ENCODE measurements at regions not wholly inside any gene's neighbourhood (a gene's known extent, or its start where the extent isn't known, plus 50 kb on each side); places are given as distances from the start of the nearest gene placed in this dataset.
"Not testable (repeated sequence)": the region's sequence is repeated elsewhere in the genome, so short reads cannot be mapped to it uniquely, and the experiment has no call there.

DNA sequence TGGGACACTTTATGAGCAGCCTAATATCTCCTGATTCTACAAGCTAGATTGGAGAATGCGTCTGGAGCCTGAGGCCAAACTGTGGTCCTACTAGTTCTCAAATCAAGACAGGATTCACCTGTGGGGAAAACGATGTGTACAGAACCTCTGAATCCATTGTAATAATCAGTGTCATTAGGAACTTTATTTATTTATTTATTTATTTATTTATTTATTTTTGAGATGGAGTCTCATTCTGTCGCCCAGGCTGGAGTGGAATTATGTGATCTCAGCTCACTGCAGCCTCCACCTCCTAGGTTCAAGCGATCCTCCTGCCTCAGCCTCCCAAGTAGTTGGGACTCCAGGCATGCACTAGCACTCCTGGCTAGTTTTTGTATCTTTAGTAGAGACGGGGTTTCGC is 52.6 kb upstream of the KIF26B start:
- not testable (repeated sequence) for DNase-seq

DNA sequence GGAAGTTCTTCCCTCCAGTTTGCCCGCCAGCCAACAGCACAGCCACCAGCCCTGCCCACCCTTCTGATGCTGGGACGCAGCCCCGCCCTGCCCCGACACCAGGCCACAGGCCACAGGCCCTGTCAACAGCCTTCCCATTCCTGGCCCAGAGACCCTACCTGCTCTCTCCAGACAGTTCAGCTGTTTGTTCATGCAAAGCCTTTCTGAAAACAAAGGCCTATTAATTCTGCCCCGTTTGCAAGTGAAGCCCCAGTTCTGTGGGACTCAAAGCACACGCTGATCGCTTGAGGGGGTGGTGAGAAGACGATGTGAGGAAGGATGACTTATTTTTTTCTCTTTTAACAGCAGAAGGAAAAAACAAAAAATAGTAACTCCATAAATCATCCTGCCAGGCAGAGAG is 55.4 kb upstream of the KIF26B start:
- DNase-seq, result no peak

DNA sequence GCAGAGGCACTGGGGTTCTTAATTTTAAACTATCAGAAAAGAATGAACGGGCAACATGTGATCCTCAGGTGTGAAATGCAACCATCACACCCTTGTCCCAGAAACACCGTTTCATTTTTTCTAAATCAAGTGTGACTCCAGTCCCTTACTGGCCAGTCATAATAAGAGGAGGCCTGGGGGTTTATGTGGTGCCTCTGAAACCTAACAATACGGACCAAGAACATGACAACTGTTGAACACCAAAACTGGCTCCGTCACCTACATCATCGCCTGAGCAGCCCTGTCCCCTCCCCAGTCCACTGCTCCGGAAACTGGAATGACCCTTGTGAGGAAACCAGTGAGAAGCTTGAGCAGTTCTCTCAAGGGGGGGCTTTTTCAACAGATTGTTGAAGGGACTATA is 55.9 kb upstream of the KIF26B start:
- no peak for DNase-seq

GRCh38 chr1:245096311-245097066 is 58.3 kb upstream of the KIF26B start:
- no peak for DNase-seq

DNA sequence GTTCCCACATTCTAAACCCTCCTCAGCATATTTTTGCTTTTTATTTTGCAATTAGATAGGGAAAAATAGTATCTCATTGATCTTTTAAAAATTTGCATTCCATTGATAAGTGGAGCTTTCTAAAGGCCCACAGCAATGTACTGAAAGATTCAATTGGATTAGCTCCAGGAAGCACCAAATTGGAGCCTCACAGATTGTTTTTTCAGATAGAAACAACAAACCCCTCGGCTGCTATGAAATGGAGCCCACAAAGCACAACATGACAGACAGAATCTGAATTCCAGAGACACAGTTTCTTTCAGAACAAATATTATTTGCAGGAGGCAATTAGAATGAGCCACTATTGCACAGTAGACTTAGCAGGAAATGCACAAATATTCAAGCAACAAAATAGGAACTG is 58.9 kb upstream of the KIF26B start:
- no peak for DNase-seq

- DNase-seq, result no peak
These were observed 59.8 kb upstream of the KIF26B start for GRCh38 chr1:245094954-245095353.

DNA sequence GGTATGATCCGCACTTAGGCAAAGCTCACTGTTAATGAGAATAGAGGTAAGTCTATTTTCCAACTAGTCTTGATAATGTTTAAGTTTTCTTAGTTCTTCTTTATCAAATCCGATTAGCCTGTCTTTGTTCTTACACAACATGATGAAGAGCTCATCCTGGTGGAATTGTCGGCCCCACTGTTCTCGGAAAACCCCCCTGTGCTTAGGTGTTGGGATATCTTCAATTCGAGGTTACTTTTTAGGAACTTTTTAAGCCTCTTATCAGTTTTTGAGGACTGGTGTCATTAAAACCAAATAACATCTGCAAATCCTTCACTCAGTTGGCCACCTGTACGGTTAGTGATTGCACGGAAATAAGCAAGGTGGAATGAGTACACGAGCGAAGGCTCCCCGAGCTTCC is 60.7 kb upstream of the KIF26B start:
- no peak for DNase-seq

DNA sequence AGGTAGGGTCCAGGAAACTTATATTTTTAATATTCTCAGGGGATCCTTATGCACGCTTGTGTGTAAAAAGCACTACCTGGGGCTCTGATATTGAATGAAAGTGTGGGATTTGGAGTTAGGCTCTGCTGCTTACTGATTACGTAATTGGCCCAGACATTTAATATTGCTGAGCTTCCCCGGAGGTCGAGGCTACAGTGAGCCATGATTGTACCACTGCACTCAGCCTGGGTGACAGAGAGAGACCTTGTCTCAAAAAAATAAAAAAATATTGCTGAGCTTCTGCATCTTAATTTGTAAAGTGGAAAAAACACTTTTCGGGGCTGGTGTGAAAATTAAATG is 62.2 kb upstream of the KIF26B start:
- no peak for DNase-seq

DNA sequence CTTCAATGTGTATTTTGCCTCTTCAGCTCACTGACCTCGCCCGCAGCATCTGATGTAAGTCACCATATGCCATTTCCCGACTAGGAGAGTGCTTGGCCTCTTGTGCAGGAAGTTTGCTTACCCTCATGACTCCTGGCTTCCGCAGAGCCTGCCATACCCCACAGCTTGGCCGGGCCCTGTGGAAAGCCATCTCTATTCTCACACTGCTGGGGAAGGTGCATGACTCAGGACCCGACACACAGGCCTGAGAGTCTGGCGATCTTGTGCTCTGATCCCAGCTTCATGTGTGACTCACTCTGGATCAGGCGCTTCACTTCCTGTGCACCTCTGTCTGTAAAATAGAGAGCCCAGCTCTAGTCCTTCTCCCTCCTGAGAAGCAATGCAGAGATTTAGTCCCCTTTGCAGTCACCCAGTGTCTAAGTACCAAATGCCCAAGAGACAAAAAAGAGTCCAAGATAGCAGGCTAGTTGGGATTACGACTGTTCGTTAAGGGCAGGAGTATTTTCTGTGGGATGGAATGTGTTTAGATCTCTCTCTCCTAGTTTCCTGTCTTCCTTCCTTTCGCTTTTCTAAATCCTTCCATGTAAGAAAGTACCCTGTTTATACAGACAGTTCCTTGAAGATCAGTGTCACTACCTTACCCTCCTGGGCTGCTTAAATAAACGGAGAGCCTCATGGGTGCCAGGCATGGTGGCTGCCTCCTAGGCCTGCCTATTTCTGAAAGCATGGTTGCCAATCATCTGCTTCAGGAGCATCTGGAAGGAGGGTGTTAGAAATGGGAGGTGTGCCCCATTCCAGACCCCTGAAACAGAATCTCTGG is 62.8 kb upstream of the KIF26B start:
- DNase-seq, result peak; percentile 7

- DNase-seq, result no peak
These were observed 63.6 kb upstream of the KIF26B start for GRCh38 chr1:245091171-245091621.

GRCh38 chr1:245090491-245091090 is 64.2 kb upstream of the KIF26B start:
- no peak for DNase-seq

DNA sequence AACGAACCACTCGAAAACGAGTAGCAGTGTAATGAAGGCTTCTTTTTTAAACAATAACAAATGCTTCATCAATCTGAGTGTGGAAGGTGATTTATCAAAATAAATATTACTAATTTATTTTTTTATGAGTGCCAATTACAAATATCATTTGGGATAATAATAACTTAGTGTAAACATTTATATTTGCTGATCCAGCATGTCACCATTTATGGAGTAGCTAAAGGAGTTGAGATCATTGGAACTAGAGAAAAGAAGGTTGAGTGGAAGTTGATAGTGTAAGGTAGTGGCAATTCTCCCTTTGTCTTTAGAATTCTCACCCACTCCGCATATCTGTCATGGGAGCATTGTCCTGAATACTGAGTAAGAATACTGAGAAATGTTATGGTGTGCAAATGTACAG is 67.1 kb upstream of the KIF26B start:
- no peak for DNase-seq

DNA sequence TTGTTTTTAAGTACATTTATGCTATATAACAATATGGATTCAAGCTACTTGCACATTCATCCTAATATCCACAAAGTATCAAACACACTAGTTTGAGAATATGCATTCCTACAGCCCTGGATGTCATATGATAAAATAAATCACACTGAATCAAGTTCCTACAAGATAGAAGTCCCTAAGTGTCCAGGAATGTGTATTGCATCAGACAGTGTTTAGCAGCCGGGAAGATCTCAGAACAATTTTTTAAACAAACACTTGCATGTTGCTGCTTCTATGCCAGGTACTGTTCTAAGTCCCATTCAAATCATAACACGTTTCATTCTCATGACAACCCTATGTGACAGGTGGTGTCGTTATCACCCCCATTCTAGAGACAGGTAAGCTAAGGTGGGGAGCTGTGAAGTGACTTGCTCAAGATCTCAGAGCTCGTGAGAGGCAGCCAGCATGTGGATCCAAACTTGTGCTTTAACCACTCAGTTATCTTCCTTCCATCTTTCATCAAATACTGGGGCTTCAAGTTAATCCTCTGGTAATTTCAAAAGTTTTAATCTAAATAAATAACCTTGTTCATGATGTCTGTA is 68.3 kb upstream of the KIF26B start:
- no peak for DNase-seq

- DNase-seq, result no peak
These were observed 69.2 kb upstream of the KIF26B start for GRCh38 chr1:245085508-245086095.

DNA sequence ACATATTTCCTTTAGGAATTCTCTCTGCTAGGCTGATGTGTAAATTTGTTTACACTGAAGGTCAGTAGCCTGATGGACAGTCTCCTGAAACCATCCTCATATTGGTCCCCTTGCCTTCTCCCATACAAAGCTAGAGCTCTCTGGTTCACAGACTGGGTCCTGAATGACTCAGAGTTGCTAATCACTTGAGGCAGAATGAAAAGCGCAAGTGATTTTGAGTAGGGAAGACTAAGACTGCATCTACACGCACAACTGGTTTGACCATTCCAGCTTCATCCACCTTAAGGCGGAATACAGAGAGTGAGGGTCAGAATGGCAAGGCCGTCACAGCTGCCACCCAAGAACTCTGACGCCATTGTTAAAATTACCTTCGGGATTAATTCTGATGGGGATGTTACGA is 70.2 kb upstream of the KIF26B start:
- DNase-seq, result no peak

GRCh38 chr1:245079021-245079609 is 75.7 kb upstream of the KIF26B start:
- peak; percentile 39 for DNase-seq

DNA sequence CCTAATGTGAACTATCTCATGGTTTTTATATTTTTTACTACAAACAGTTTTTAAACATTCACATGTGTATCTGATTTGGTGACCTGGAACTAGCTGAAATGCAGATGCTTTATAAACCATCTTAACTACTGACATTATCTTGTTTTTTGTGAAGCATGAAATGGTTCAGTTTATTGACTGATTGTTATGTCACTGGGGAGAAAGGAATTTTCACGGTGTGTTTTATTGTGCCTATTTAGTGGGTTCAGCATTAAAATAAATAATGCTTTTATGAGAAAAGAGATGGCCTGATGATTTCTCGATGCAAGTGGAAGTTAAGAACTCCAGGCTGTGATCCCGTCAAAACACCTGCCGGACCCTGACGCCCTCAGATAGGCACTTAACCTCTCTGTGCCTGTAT is 79.9 kb upstream of the KIF26B start:
- DNase-seq, result no peak

GRCh38 chr1:245074232-245074747 is 80.5 kb upstream of the KIF26B start:
- DNase-seq, result no peak

DNA sequence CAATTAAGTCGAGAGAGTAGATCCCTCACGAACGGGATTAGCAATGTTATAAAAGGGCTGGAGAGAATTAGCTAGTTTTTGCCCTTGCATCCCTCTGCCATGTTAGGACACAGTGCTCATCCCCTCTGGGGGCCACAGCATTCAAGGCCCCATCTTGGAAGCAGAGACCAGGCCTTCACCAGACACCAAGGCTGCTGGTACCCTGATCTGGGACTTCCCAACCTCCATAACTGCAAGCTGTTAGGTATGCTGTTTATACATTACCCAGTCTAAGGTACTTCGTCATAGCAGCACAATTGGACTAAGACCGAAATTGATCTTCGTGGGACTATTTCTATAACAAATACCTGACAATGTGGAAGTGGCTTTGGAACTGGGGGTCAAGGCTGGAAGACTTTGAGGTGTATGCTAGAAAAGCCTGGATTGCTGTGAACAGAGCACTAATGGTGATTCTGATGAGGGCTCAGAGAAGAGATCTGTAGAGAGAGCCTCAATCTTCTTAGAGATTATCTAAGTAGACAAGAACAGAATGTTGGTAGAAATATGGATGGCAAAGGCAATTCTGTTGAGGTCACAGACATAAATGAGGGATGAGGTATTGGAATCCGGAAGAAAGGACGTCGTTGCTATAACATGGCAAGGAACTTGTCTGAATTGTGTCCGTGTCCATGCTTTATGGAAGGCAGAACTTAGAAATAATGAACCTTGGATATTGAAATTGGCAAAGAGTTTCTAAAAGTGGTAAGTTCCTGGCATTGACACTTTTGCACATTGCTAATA is 83.8 kb upstream of the KIF26B start:
- no peak for DNase-seq

DNA sequence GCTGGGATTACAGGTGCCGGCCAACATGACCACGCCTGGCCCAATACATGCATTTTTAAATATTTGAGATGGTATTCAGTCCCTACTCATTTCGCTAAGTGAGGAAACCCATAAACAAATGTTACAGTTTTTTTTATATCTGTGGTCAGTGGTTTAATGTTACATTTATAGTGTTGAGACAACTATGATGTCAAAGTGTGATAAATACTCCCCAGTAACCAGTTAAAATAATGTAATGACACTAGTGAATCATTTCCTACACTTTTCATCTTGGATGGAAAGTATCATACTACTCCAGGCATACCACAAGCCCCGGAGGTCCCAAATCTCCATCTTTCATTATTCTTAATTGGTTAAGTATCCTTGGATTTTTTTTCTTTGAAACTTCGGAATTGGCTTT is 87.5 kb upstream of the KIF26B start:
- no peak for DNase-seq

DNA sequence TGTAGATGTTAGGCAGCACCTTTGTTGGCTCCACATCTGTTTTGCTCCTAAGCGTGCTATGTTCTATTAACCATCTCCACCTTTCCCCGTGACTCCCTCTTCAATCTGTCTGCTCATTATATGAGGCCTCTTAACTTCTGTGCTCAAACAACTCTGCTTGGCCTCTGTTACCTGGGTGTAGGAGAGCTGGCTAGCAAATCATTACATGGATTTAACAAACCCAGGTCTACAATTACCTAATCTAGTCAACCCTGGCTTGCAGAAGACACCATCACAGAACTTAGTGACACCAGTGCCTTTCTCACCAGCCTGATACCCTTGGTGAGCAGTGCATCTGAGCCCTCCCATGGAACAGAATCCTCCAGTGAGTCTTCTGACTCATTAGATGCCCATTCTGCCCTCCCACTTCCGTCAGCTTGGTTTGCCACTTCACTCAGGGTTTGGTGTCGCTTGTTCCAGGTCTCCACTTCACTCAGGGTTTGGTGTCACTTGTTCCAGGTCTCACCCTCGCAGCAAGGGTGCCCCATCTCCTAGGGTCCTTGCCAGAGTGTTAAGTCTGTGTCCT is 92.0 kb upstream of the KIF26B start:
- no peak for DNase-seq
